D721Med (cell line): ENCODE measurements at regions not wholly inside any gene's neighbourhood (a gene's known extent, or its start where the extent isn't known, plus 50 kb on each side); places are given as distances from the start of the nearest gene placed in this dataset.

ENCODE experiments used
- DNase-seq: peaks from one replicate; pipeline ENCODE4 v3.0.0; 2011; ENCODE audit warnings: low spot score; ENCODE audit not compliant: insufficient read length
- FAIRE-seq: peaks from 2 replicates; lab custom pipeline; 2011; peaks lifted over from hg19 to GRCh38; lab: Jason Lieb, UNC
- CTCF ChIP-seq: IDR thresholded peaks from 2 replicates; pipeline ENCODE4 v1.5.1; 2012; ENCODE audit warnings: mild to moderate bottlenecking, control low read depth; ENCODE audit not compliant: insufficient read depth; ENCODE audit errors: missing control alignments

- FAIRE-seq (no peak), DNase-seq (no peak)
- TF ChIP-seq CTCF = no peak
Observed at GRCh38 chr9:13879981-13880380, 434.0 kb downstream of the NFIB start.

GRCh38 chr9:13879011-13879410 is 434.9 kb downstream of the NFIB start:
- no peak for TF ChIP-seq CTCF
- FAIRE-seq (no peak), DNase-seq (no peak)

- no peak for DNase-seq
- no peak for TF ChIP-seq CTCF
- FAIRE-seq = no peak
Observed at GRCh38 chr9:13878241-13878711, 435.7 kb downstream of the NFIB start.

- no peak for TF ChIP-seq CTCF
- FAIRE-seq (no peak), DNase-seq (no peak)
Observed at GRCh38 chr9:13876741-13877140, 437.2 kb downstream of the NFIB start.

GRCh38 chr9:13873203-13873602 is 440.7 kb downstream of the NFIB start:
- no peak for FAIRE-seq

GRCh38 chr9:13868336-13868735 is 445.6 kb downstream of the NFIB start:
- no peak for TF ChIP-seq CTCF
- FAIRE-seq (no peak), DNase-seq (no peak)

More at GRCh38 chr9:13873203-13873602, 440.7 kb downstream of the NFIB start:
- DNase-seq = no peak
- TF ChIP-seq CTCF = no peak

GRCh38 chr9:13865869-13866268 is 448.1 kb downstream of the NFIB start:
- TF ChIP-seq CTCF = no peak
- DNase-seq (no peak), FAIRE-seq (no peak)
